ENCODE measurements at regions not wholly inside any gene's neighbourhood (a gene's known extent, or its start where the extent isn't known, plus 50 kb on each side); places are given as distances from the start of the nearest gene placed in this dataset.

DNA sequence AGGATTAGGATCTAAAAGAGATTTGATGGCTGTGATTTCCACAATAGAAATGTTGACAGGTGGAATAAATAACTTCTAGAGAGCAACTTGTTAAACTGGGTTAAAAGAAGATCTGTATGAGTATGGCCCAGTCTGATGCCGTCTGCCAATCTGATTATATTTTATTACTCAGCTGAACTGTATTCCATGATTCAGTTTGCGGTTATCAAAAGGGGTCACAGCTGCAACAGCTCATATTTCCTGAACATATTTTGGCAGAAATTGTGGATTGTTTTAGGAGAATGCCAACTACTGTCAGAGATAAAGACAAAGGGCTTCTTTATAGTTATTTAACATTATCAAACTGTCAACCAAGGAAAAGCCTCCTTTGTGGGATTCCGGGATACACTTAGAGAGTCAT, 244.8 kb upstream of the MINDY3 start:
- TF ChIP-seq SREBF2 (IDR thresholded peaks at IDR 0.05; ENCODE audit: low read length), result no peak
- TF ChIP-seq POLR2A (IDR thresholded peaks at IDR 0.05; ENCODE audit: low read depth, low read length), result no peak
- TF ChIP-seq EP300 (IDR thresholded peaks at IDR 0.05; ENCODE audit: borderline replicate concordance in 1 of 2, control insufficient read depth in 1 of 2, low read depth in 2 of 2, low read length in 2 of 2), result no peak
- TF ChIP-seq TAF1 (IDR thresholded peaks at IDR 0.05; ENCODE audit: borderline replicate concordance, low read depth, low read length), result no peak
- no peak for TF ChIP-seq MYC (IDR thresholded peaks at IDR 0.05; ENCODE audit: insufficient read depth, insufficient read length, insufficient replicate concordance, low read length, severe bottlenecking)
- TF ChIP-seq BACH1 (IDR thresholded peaks at IDR 0.05; ENCODE audit: borderline replicate concordance), result no peak
- TF ChIP-seq, protein P1, sequence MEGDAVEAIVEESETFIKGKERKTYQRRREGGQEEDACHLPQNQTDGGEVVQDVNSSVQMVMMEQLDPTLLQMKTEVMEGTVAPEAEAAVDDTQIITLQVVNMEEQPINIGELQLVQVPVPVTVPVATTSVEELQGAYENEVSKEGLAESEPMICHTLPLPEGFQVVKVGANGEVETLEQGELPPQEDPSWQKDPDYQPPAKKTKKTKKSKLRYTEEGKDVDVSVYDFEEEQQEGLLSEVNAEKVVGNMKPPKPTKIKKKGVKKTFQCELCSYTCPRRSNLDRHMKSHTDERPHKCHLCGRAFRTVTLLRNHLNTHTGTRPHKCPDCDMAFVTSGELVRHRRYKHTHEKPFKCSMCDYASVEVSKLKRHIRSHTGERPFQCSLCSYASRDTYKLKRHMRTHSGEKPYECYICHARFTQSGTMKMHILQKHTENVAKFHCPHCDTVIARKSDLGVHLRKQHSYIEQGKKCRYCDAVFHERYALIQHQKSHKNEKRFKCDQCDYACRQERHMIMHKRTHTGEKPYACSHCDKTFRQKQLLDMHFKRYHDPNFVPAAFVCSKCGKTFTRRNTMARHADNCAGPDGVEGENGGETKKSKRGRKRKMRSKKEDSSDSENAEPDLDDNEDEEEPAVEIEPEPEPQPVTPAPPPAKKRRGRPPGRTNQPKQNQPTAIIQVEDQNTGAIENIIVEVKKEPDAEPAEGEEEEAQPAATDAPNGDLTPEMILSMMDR (IDR thresholded peaks at IDR 0.05 in 2 of 3, conservative IDR thresholded peaks at IDR 0.05 in 1 of 3; ENCODE audit: control insufficient read depth in 2 of 3, extremely low read depth in 1 of 3, insufficient read depth in 1 of 3, low read depth in 3 of 3, low read length in 3 of 3), result no peak
- TF ChIP-seq PAX8 (IDR thresholded peaks at IDR 0.05), result no peak
- TF ChIP-seq POLR2AphosphoS5 (IDR thresholded peaks at IDR 0.05; ENCODE audit: low read length), result no peak
- no peak for TF ChIP-seq CHD4 (IDR thresholded peaks at IDR 0.05)
- no peak for TF ChIP-seq MXI1 (IDR thresholded peaks at IDR 0.05; ENCODE audit: low read depth, low read length)
- TF ChIP-seq SPI1 (IDR thresholded peaks at IDR 0.05; ENCODE audit: borderline replicate concordance, insufficient read depth, low read depth, low read length), result no peak
- TF ChIP-seq YY1 (IDR thresholded peaks at IDR 0.05; ENCODE audit: low read depth, low read length), result no peak
- TF ChIP-seq, protein P2, sequence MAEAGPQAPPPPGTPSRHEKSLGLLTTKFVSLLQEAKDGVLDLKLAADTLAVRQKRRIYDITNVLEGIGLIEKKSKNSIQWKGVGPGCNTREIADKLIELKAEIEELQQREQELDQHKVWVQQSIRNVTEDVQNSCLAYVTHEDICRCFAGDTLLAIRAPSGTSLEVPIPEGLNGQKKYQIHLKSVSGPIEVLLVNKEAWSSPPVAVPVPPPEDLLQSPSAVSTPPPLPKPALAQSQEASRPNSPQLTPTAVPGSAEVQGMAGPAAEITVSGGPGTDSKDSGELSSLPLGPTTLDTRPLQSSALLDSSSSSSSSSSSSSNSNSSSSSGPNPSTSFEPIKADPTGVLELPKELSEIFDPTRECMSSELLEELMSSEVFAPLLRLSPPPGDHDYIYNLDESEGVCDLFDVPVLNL (IDR thresholded peaks at IDR 0.05; ENCODE audit: low read depth, low read length), result no peak

Measured in GM12878 (cell line).